Osteocyte (in vitro differentiated cells): ENCODE measurements at regions not wholly inside any gene's neighbourhood (a gene's known extent, or its start where the extent isn't known, plus 50 kb on each side); places are given as distances from the start of the nearest gene placed in this dataset.

Source experiments
- DNase-seq: peaks from one replicate; pipeline ENCODE4 v3.0.0; 2021; ENCODE audit warnings: mixed read lengths; ENCODE audit not compliant: unreplicated experiment; ENCODE audit errors: extremely low spot score
- H3K27ac Mint-ChIP-seq: one replicate; pipeline ENCODE4 v1.8.0; 2021; ENCODE audit warnings: mild to moderate bottlenecking, mixed read lengths; ENCODE audit not compliant: unreplicated experiment
- H3K27me3 Mint-ChIP-seq: one replicate; pipeline ENCODE4 v1.8.0; 2021; ENCODE audit warnings: mixed read lengths; ENCODE audit not compliant: unreplicated experiment
- H3K36me3 Mint-ChIP-seq: one replicate; pipeline ENCODE4 v1.8.0; 2021; ENCODE audit warnings: mixed read lengths; ENCODE audit not compliant: unreplicated experiment
- H3K4me1 Mint-ChIP-seq: one replicate; pipeline ENCODE4 v1.8.0; 2021; ENCODE audit warnings: mixed read lengths; ENCODE audit not compliant: unreplicated experiment
- H3K4me3 Mint-ChIP-seq: one replicate; pipeline ENCODE4 v1.8.0; 2021; ENCODE audit warnings: mild to moderate bottlenecking, moderate library complexity, mixed read lengths; ENCODE audit not compliant: unreplicated experiment
- H3K9me3 Mint-ChIP-seq: one replicate; pipeline ENCODE4 v1.8.0; 2021; ENCODE audit warnings: mixed read lengths; ENCODE audit not compliant: unreplicated experiment
- TF ChIP-seq, protein P1 (sequence below): fragments of 200-600 bp; sonication (generic); IDR thresholded peaks from 2 replicates; pipeline ENCODE4 v1.5.0; 2021; ENCODE audit warnings: antibody characterized with exemption, mild to moderate bottlenecking, moderate library complexity

DNA sequence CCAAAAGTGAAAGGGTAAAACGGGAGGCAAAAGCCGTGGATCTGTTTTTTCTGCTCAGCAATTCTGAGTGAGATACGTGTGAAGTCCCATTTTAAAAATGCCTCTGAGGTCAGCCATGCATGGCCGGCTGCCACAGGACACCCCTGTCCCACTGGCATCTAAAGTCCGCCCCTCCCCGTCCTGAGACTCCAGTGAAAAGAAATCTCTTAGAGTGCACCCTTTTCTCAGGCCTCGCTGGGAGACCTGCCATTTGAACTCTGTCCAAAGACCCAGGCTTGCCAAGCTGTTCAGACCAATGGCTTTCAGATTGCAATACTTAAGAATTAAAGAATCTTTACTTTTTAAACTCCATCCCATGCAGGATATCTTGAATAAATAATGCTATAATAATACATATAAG lies 61.0 kb upstream of the SLC24A5 start:
- DNase-seq: no peak
- peaks cover 4% of the 10 kb centered on the region for H3K4me1 Mint-ChIP-seq
- TF ChIP-seq, protein P1, sequence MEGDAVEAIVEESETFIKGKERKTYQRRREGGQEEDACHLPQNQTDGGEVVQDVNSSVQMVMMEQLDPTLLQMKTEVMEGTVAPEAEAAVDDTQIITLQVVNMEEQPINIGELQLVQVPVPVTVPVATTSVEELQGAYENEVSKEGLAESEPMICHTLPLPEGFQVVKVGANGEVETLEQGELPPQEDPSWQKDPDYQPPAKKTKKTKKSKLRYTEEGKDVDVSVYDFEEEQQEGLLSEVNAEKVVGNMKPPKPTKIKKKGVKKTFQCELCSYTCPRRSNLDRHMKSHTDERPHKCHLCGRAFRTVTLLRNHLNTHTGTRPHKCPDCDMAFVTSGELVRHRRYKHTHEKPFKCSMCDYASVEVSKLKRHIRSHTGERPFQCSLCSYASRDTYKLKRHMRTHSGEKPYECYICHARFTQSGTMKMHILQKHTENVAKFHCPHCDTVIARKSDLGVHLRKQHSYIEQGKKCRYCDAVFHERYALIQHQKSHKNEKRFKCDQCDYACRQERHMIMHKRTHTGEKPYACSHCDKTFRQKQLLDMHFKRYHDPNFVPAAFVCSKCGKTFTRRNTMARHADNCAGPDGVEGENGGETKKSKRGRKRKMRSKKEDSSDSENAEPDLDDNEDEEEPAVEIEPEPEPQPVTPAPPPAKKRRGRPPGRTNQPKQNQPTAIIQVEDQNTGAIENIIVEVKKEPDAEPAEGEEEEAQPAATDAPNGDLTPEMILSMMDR: no peak

GRCh38 chr15:48060396-48060795 lies 60.4 kb upstream of the SLC24A5 start:
- DNase-seq: no peak
- TF ChIP-seq, protein P1: no peak
- Mint-ChIP-seq H3K9me3 (no peaks in the 10 kb centered on the region), H3K27me3 (peaks cover 6% of the 10 kb centered on the region), H3K27ac (no peak overlapping the region), H3K4me1 (peaks cover 4% of the 10 kb centered on the region), H3K36me3 (no peaks in the 10 kb centered on the region), H3K4me3 (no peak overlapping the region)

More for the DNA sequence above, 61.0 kb upstream of the SLC24A5 start:
- Mint-ChIP-seq H3K27me3 (peaks cover 6% of the 10 kb centered on the region), H3K9me3 (peaks cover under 1% of the 10 kb centered on the region), H3K4me3 (no peak overlapping the region), H3K27ac (no peak overlapping the region), H3K36me3 (no peaks in the 10 kb centered on the region)

GRCh38 chr15:48061605-48062004 lies 59.2 kb upstream of the SLC24A5 start:
- Mint-ChIP-seq H3K4me1 (peaks cover 4% of the 10 kb centered on the region), H3K9me3 (no peaks in the 10 kb centered on the region), H3K4me3 (no peak overlapping the region), H3K36me3 (no peaks in the 10 kb centered on the region), H3K27ac (no peak overlapping the region), H3K27me3 (peaks cover 6% of the 10 kb centered on the region)
- DNase-seq: no peak
- TF ChIP-seq, protein P1: no peak

DNA sequence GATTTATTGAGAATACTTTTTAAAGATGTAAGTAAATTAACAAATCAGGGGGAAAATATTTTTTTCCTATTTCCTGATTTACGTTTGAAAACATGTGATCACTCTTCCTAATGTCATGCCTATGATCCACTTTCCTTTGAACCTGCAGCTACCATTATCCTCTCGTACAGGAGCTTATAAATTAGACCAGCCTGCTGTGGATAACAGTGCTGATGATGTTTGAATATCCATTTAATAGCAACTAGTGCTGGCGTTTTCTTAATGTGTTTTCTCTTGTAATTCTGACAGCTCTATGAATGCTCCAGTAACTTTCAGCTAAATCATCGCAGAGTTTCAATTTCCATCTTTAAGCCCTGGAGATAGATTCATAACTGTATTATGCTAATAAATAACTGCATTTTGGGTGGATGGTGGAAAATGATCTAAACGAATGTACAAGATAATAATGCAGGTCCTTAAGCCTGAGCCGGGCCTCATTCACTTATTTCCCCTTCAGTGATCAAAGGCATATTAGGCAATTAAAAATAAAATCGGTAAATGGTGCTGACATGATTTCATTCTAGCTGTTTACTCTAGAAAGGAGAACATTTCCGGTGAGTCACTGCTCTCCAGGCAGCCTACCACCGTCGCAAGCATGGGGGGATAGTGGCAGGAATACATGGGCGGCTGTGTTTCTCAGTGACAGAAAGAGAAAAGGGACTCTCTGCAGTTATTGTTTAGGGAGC lies 58.5 kb upstream of the SLC24A5 start:
- no peak for DNase-seq

DNA sequence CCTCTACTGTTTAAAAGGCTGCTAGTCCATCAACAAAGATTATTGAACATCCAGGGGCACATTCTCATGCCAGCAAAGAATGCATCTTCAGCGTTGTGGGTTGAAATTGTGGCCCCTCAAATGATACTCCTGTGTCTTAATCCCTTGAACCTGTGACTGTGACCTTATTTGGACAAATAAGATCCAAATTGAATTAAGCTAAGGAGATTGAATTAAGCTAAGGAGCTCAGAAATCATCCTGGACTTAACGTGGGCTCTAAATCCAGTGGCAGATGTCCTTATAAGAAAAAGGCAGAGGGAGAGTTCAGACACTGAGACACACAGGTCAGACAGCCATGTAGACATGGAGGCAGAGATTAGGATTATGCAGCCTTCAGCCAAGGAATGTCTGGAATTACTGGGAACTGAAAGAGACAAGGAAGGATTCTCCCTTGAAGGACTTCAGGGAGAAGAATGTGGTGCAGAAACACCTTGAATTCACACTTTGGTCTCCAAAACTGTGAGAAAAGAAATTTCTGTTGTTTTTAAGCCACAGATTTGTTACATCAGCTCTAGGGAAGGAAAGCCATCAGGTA lies 57.3 kb upstream of the SLC24A5 start:
- TF ChIP-seq, protein P1: no peak
- H3K9me3 Mint-ChIP-seq: no peaks in the 10 kb centered on the region
- H3K36me3 Mint-ChIP-seq: no peaks in the 10 kb centered on the region
- H3K27ac Mint-ChIP-seq: no peak overlapping the region
- H3K4me3 Mint-ChIP-seq: no peak overlapping the region
- H3K4me1 Mint-ChIP-seq: peaks cover 4% of the 10 kb centered on the region
- DNase-seq: no peak
- H3K27me3 Mint-ChIP-seq: peaks cover 6% of the 10 kb centered on the region

More for the DNA sequence above, 58.5 kb upstream of the SLC24A5 start:
- H3K4me1 Mint-ChIP-seq: peaks cover 4% of the 10 kb centered on the region
- peaks cover 6% of the 10 kb centered on the region for H3K27me3 Mint-ChIP-seq
- no peak overlapping the region for H3K4me3 Mint-ChIP-seq
- TF ChIP-seq, protein P1: no peak
- no peaks in the 10 kb centered on the region for H3K36me3 Mint-ChIP-seq
- H3K27ac Mint-ChIP-seq: no peak overlapping the region
- no peaks in the 10 kb centered on the region for H3K9me3 Mint-ChIP-seq
